OCI-LY3 (cell line): ENCODE measurements at regions not wholly inside any gene's neighbourhood (a gene's known extent, or its start where the extent isn't known, plus 50 kb on each side); places are given as distances from the start of the nearest gene placed in this dataset.
A peak's percentile ranks its signal among the peaks of the same experiment; 100 is the strongest.

Experiments
- H2AFZ ChIP-seq: fragments of 200-600, 300-600 bp; shearing (Covaris generic); 2 replicates; pipeline ENCODE4 v1.6.0; 2014; ENCODE audit warnings: antibody characterized with exemption, low read depth, low read length
- H3K27ac ChIP-seq: fragments of 200-600, 300-600 bp; sonication (generic); 2 replicates; pipeline ENCODE4 v1.5.1; 2014; ENCODE audit warnings: mild to moderate bottlenecking, low read length, moderate library complexity, mixed read lengths
- H3K27me3 ChIP-seq: fragments of 200-600, 300-600 bp; sonication (generic); 2 replicates; pipeline ENCODE4 v1.6.1; 2014; ENCODE audit warnings: low read depth, low read length, mixed read lengths
- H3K36me3 ChIP-seq: fragments of 200-600, 300-600 bp; sonication (generic); replicated peaks from 2 replicates; pipeline ENCODE3; 2014; ENCODE audit warnings: low read depth, low read length, mixed read lengths
- H3K4me1 ChIP-seq: fragments of 300-600, 200-600 bp; sonication (generic); 2 replicates; pipeline ENCODE4 v1.6.1; 2014; ENCODE audit warnings: low read length, mixed read lengths
- H3K4me2 ChIP-seq: fragments of 200-600, 300-600 bp; sonication (generic); 2 replicates; pipeline ENCODE4 v1.6.1; 2014; ENCODE audit warnings: low read length, mixed read lengths
- H3K4me3 ChIP-seq: fragments of 300-600, 200-600 bp; sonication (generic); 2 replicates; pipeline ENCODE4 v1.5.1; 2014; ENCODE audit warnings: antibody characterized with exemption, mild to moderate bottlenecking, low read length, moderate library complexity
- H3K79me2 ChIP-seq: fragments of 300-600, 200-600 bp; shearing (Covaris generic); 2 replicates; pipeline ENCODE4 v1.6.1; 2014; ENCODE audit warnings: mild to moderate bottlenecking, low read length, mixed read lengths
- H3K9ac ChIP-seq: fragments of 300-600, 200-600 bp; shearing (Covaris generic); 2 replicates; pipeline ENCODE4 v1.6.0; 2014; ENCODE audit warnings: mild to moderate bottlenecking, low read length, moderate library complexity
- H3K9me3 ChIP-seq: fragments of 200-600, 300-600 bp; shearing (Covaris generic); 2 replicates; pipeline ENCODE4 v1.6.1; 2014; ENCODE audit warnings: low read length, mixed read lengths; ENCODE audit not compliant: insufficient read depth
- H4K20me1 ChIP-seq: fragments of 200-600, 300-600 bp; sonication (generic); 2 replicates; pipeline ENCODE4 v1.6.1; 2016; ENCODE audit warnings: low read length, mixed read lengths; ENCODE audit not compliant: insufficient read depth
- CTCF ChIP-seq: fragments of 200-600, 300-600 bp; sonication (generic); IDR thresholded peaks from 2 replicates; pipeline ENCODE4 v1.5.1; 2014; ENCODE audit warnings: antibody characterized with exemption, low read length, low read depth
- EZH2phosphoT487 ChIP-seq: fragments of 200-600 bp; shearing (Covaris generic); IDR thresholded peaks from 2 replicates; pipeline ENCODE4 v1.6.1; 2018; ENCODE audit warnings: antibody characterized with exemption, mixed run types, low read depth

DNA sequence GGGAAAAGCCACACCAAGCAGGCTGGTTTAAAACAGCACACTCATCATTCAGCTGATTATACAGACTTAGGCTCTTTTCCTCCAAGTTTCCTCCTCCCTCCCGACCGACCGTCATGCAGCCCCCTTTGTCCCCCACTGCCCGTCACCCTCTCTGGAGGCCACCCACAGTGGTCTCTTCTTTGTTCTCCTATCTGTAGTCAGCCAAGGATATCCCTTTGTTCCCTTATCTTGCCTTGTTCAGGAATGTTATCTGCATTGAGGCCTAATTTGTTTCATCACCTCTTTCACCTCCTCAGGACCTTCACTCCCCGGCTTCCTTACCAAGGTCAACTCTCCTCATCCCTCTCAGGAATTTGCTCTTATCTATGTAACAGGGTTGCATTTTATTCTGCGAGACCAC, 186.4 kb upstream of the CDH13 start:
- H3K79me2 ChIP-seq = no peaks in the 10 kb centered on the region
- no peaks in the 10 kb centered on the region; the same call in 1 of the 2 replicates for H3K27me3 ChIP-seq
- no peaks in the 10 kb centered on the region for H3K4me1 ChIP-seq
- no peaks in the 10 kb centered on the region for H3K36me3 ChIP-seq
- TF ChIP-seq CTCF = no peak
- no peak for TF ChIP-seq EZH2phosphoT487
- no peak overlapping the region for H3K27ac ChIP-seq
- H2AFZ ChIP-seq = no peak overlapping the region
- H4K20me1 ChIP-seq = no peaks in the 10 kb centered on the region
- no peak overlapping the region for H3K9ac ChIP-seq
- no peak overlapping the region for H3K4me3 ChIP-seq
- H3K4me2 ChIP-seq = no peak overlapping the region
- no peaks in the 10 kb centered on the region for H3K9me3 ChIP-seq

DNA sequence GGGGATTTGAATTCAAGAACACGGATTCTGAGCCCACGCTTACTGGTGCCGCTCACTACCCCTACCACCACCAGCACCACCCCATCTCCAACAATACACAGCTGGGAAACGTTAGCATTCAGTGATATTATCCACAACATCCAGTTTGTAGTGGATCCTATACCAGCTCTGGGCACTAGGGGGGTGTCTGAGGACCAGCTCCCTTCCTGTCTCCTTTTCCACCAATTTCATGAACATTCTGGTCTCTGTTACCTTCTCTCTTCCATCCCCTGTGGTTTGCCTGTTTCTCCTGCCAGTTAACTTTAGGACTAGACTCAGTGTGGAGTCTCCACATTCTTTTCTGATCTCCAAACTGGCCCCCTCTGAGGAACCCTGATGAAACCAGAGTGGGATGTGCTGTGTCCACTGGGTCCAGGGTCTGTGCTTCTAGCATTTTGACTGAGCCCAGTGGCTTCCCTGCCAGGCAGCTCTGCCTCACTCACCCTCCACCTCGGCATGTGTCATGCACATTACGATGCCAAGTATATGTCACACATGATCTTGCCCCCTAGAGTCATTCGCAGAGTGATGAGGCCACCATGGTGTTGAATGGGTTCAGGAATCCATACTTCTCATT, 187.0 kb upstream of the CDH13 start:
- Histone ChIP-seq H3K79me2 (no peaks in the 10 kb centered on the region), H3K36me3 (no peaks in the 10 kb centered on the region), H4K20me1 (no peaks in the 10 kb centered on the region), H3K4me1 (no peaks in the 10 kb centered on the region), H3K27me3 (no peaks in the 10 kb centered on the region; the same call in 1 of the 2 replicates), H3K27ac (no peak overlapping the region), H3K4me3 (no peak overlapping the region), H3K9ac (no peak overlapping the region), H3K9me3 (no peaks in the 10 kb centered on the region), H3K4me2 (no peak overlapping the region), H2AFZ (no peak overlapping the region)
- TF ChIP-seq EZH2phosphoT487 (no peak), CTCF (peak; percentile 25; the same call in 1 of the 2 replicates)

- TF ChIP-seq CTCF (no peak), EZH2phosphoT487 (no peak)
- peaks cover 10% of the 10 kb centered on the region for H3K27me3 ChIP-seq
These were observed 193.7 kb upstream of the CDH13 start for GRCh38 chr16:82433042-82433441.

DNA sequence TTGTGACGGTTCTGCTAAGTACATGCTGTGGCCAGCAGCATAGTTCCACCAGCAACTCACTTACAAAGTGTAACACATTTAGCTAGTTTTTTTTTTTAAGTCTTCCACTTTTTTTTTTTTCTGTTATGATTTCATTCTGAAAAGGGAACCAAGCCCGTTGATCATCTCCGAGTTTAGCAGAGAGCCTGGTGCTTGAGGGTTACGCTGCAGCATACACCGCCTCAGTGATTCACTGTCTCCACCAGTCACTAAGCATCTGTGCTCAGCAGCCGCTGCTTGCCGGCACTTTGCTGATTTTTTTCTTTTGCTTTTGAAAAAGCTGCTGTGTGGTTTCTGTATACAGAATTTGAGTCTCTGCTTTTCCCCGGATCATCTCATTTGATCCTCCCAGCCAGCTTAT, 194.5 kb upstream of the CDH13 start:
- TF ChIP-seq CTCF (no peak), EZH2phosphoT487 (no peak)
- Histone ChIP-seq H3K79me2 (no peaks in the 10 kb centered on the region), H3K27me3 (peaks cover 14% of the 10 kb centered on the region), H3K36me3 (no peaks in the 10 kb centered on the region), H2AFZ (no peak overlapping the region), H3K4me3 (no peak overlapping the region), H3K4me2 (no peak overlapping the region), H3K4me1 (no peaks in the 10 kb centered on the region), H3K9ac (no peak overlapping the region), H3K27ac (no peak overlapping the region), H4K20me1 (no peaks in the 10 kb centered on the region), H3K9me3 (no peaks in the 10 kb centered on the region)

More at GRCh38 chr16:82433042-82433441, 193.7 kb upstream of the CDH13 start:
- H3K4me3 ChIP-seq = no peak overlapping the region
- H3K4me2 ChIP-seq = no peak overlapping the region
- H3K9ac ChIP-seq = no peak overlapping the region
- H4K20me1 ChIP-seq = no peaks in the 10 kb centered on the region
- H3K27ac ChIP-seq = no peak overlapping the region
- no peaks in the 10 kb centered on the region for H3K79me2 ChIP-seq
- H3K36me3 ChIP-seq = no peaks in the 10 kb centered on the region
- H3K4me1 ChIP-seq = no peaks in the 10 kb centered on the region
- H2AFZ ChIP-seq = no peak overlapping the region
- H3K9me3 ChIP-seq = no peaks in the 10 kb centered on the region
